H1 (cell line): ENCODE measurements at regions not wholly inside any gene's neighbourhood (a gene's known extent, or its start where the extent isn't known, plus 50 kb on each side); places are given as distances from the start of the nearest gene placed in this dataset.

Experiments used
- CTCF ChIA-PET: fragments of 300-600 bp; sonication (Branson Sonifier 250); formaldehyde crosslinking; loops from one replicate; lab custom pipeline; 2021; ENCODE audit not compliant: partially characterized antibody; lab: Charles Lee
- POLR2A ChIA-PET: fragments of 300-600 bp; sonication (Branson Sonifier 250); formaldehyde crosslinking; loops from one replicate; lab custom pipeline; 2021; ENCODE audit warnings: inconsistent platforms; ENCODE audit not compliant: partially characterized antibody; lab: Charles Lee
- DNase-seq, 2 experiments: peaks; one replicate each; pipeline versions ENCODE4 v3.0.0 to v3.0.0-alpha.2; 2010 to 2022; ENCODE audit warnings: low spot score in 2 of 2, low read depth in 1 of 2, mixed read lengths in 1 of 2
- FAIRE-seq: peaks from 2 replicates; lab custom pipeline; 2011; peaks lifted over from hg19 to GRCh38; lab: Jason Lieb, UNC
- H2AFZ ChIP-seq: 2 replicates; pipeline ENCODE4 v1.8.1; 2012; ENCODE audit warnings: low read length, inconsistent platforms
- H2AK5ac ChIP-seq: 2 replicates; pipeline ENCODE4 v1.6.1; 2013; ENCODE audit warnings: low read depth, low read length
- H2BK120ac ChIP-seq: replicated peaks from 2 replicates; pipeline ENCODE3; 2013; ENCODE audit warnings: low read depth, low read length, inconsistent platforms
- H2BK12ac ChIP-seq: 2 replicates; pipeline ENCODE4 v1.6.1; 2013; ENCODE audit warnings: low read depth, low read length
- H2BK15ac ChIP-seq: 2 replicates; pipeline ENCODE4 v1.6.1; 2013; ENCODE audit warnings: low read length
- H2BK20ac ChIP-seq: 2 replicates; pipeline ENCODE4 v1.6.1; 2013; ENCODE audit warnings: low read length
- H2BK5ac ChIP-seq: 2 replicates; pipeline ENCODE4 v1.6.1; 2013; ENCODE audit warnings: low read depth, low read length
- H3K14ac ChIP-seq: 2 replicates; pipeline ENCODE4 v1.6.1; 2013; ENCODE audit warnings: inconsistent platforms; ENCODE audit not compliant: insufficient read length
- H3K18ac ChIP-seq: 2 replicates; pipeline ENCODE4 v1.6.1; 2013; ENCODE audit warnings: low read length; ENCODE audit errors: extremely low read depth
- H3K23ac ChIP-seq: 2 replicates; pipeline ENCODE4 v1.6.1; 2013; ENCODE audit warnings: inconsistent platforms; ENCODE audit not compliant: insufficient read length
- H3K23me2 ChIP-seq: 2 replicates; pipeline ENCODE4 v1.6.1; 2013; ENCODE audit warnings: low read depth, low read length
- H3K27ac ChIP-seq: 2 replicates; pipeline ENCODE4 v1.6.1; 2011; ENCODE audit warnings: low read depth, low read length, inconsistent platforms
- H3K27me3 ChIP-seq, 4 experiments: replicated peaks in 1 of 4; 1 replicate in 1 of 4; 2 replicates in 3 of 4; pipeline versions ENCODE4 v1.6.1 to v1.8.1; 2011 to 2013; ENCODE audit warnings: low read length in 3 of 4, mild to moderate bottlenecking in 3 of 4, inconsistent platforms in 2 of 4, mixed read lengths in 2 of 4, moderate library complexity in 1 of 4; ENCODE audit not compliant: control insufficient read depth in 3 of 4, insufficient read depth in 3 of 4; ENCODE audit errors: extremely low read depth in 1 of 4
- H3K36me3 ChIP-seq, 4 experiments: 2 replicates each; pipeline versions ENCODE4 v1.6.1 to v1.8.1; 2011 to 2013; ENCODE audit warnings: mild to moderate bottlenecking in 4 of 4, low read length in 3 of 4, moderate library complexity in 2 of 4, control low read depth in 1 of 4, inconsistent platforms in 1 of 4; ENCODE audit not compliant: insufficient read depth in 4 of 4, control insufficient read depth in 2 of 4
- H3K4ac ChIP-seq: replicated peaks from 2 replicates; pipeline ENCODE3; 2013; ENCODE audit warnings: low read length, low read depth, mixed read lengths, inconsistent platforms; ENCODE audit not compliant: insufficient read length
- H3K4me1 ChIP-seq, 4 experiments: replicated peaks in 1 of 4; 1 replicate in 1 of 4; 2 replicates in 3 of 4; pipeline versions ENCODE4 v1.6.1 to v1.8.1; 2011 to 2013; ENCODE audit warnings: low read length in 3 of 4, inconsistent platforms in 2 of 4, mixed read lengths in 1 of 4; ENCODE audit not compliant: insufficient read depth in 4 of 4, control insufficient read depth in 3 of 4
- H3K4me2 ChIP-seq, 2 experiments: 2 replicates each; pipeline versions ENCODE4 v1.6.1 to v1.8.1; 2011 to 2013; ENCODE audit warnings: low read depth in 2 of 2, low read length in 2 of 2, control low read depth in 1 of 2, inconsistent platforms in 1 of 2, mild to moderate bottlenecking in 1 of 2; ENCODE audit not compliant: insufficient read depth in 1 of 2
- H3K4me3 ChIP-seq, 4 experiments: fragments of 200-600, 300-600 bp in 1 of 4; sonication (generic), shearing (Covaris generic), sonication (Bioruptor Twin) in 1 of 4; 2 replicates each; pipeline versions ENCODE4 v1.5.1 to v1.8.1; 2011 to 2016; ENCODE audit warnings: low read length in 4 of 4, low read depth in 3 of 4, control low read depth in 2 of 4, inconsistent platforms in 2 of 4, mild to moderate bottlenecking in 2 of 4, mixed read lengths in 1 of 4, moderate library complexity in 1 of 4; ENCODE audit not compliant: insufficient read depth in 2 of 4; ENCODE audit errors: extremely low read depth in 1 of 4
- H3K56ac ChIP-seq: replicated peaks from 2 replicates; pipeline ENCODE3; 2013; ENCODE audit warnings: low read depth, mild to moderate bottlenecking, mixed read lengths, low read length, inconsistent platforms; ENCODE audit not compliant: insufficient read length
- H3K79me1 ChIP-seq: 2 replicates; pipeline ENCODE4 v1.6.1; 2013; ENCODE audit warnings: low read depth, low read length, control low read depth
- H3K79me2 ChIP-seq, 2 experiments: 2 replicates each; pipeline versions ENCODE4 v1.6.1 to v1.8.1; 2012 to 2013; ENCODE audit warnings: low read length in 2 of 2, mild to moderate bottlenecking in 2 of 2, inconsistent platforms in 1 of 2; ENCODE audit not compliant: insufficient read depth in 2 of 2, control insufficient read depth in 1 of 2
- H3K9ac ChIP-seq, 4 experiments: replicated peaks in 1 of 4; 1 replicate in 1 of 4; 2 replicates in 3 of 4; pipeline versions ENCODE4 v1.6.1 to v1.8.1; 2011 to 2013; ENCODE audit warnings: low read depth in 3 of 4, low read length in 3 of 4, control low read depth in 2 of 4, mild to moderate bottlenecking in 2 of 4, moderate library complexity in 2 of 4, inconsistent platforms in 1 of 4; ENCODE audit errors: extremely low read depth in 1 of 4
- H3K9me3 ChIP-seq, 2 experiments: 2 replicates each; pipeline versions ENCODE4 v1.6.1 to v1.8.1; 2012 to 2013; ENCODE audit warnings: mild to moderate bottlenecking in 2 of 2, moderate library complexity in 2 of 2, control low read depth in 1 of 2, inconsistent platforms in 1 of 2, low read depth in 1 of 2, low read length in 1 of 2, mixed read lengths in 1 of 2; ENCODE audit not compliant: insufficient read depth in 2 of 2
- H4K20me1 ChIP-seq, 2 experiments: replicated peaks in 1 of 2; 2 replicates each; pipeline versions ENCODE3 to v1.8.1; 2011 to 2013; ENCODE audit warnings: inconsistent platforms in 2 of 2, low read length in 2 of 2, mild to moderate bottlenecking in 1 of 2; ENCODE audit not compliant: insufficient read depth in 2 of 2, control insufficient read depth in 1 of 2
- H4K5ac ChIP-seq: 2 replicates; pipeline ENCODE4 v1.6.1; 2013; ENCODE audit warnings: low read length, low read depth, mixed read lengths, inconsistent platforms; ENCODE audit not compliant: insufficient read length
- H4K8ac ChIP-seq: 2 replicates; pipeline ENCODE4 v1.8.0; 2013; ENCODE audit warnings: mild to moderate bottlenecking, moderate library complexity, low read length, inconsistent platforms; ENCODE audit not compliant: insufficient read depth; ENCODE audit errors: extremely low read depth
- H4K91ac ChIP-seq: replicated peaks from 2 replicates; pipeline ENCODE3; 2013; ENCODE audit warnings: low read length, mixed read lengths, inconsistent platforms; ENCODE audit not compliant: insufficient read length
- CREB1 ChIP-seq: IDR thresholded peaks from 2 replicates; pipeline ENCODE4 v1.6.1; 2012; ENCODE audit warnings: inconsistent platforms
- MAFK ChIP-seq: IDR thresholded peaks from 2 replicates; pipeline ENCODE4 v1.6.1; 2012; ENCODE audit warnings: low read depth, mild to moderate bottlenecking, improper control_type of control experiment, low read length
- SIN3A ChIP-seq, 2 experiments: IDR thresholded peaks in 1 of 2; conservative IDR thresholded peaks in 1 of 2; 2 replicates each; pipeline ENCODE4 v1.6.1; 2011 to 2012; ENCODE audit warnings: low read length in 2 of 2, improper control_type of control experiment in 1 of 2, low read depth in 1 of 2, mild to moderate bottlenecking in 1 of 2
- SRF ChIP-seq: IDR thresholded peaks from 2 replicates; pipeline ENCODE4 v1.6.1; 2011; ENCODE audit warnings: mild to moderate bottlenecking, low read depth, low read length, moderate library complexity
- WGBS, 2 experiments: shearing (Covaris generic) in 1 of 2; methylation state at CpG; one replicate each; pipeline versions ENCODE4 v1.1.6 to v1.1.7; 2013 to 2015; ENCODE audit warnings: low lambda C conversion rate in 2 of 2, mixed read lengths in 2 of 2, inconsistent platforms in 1 of 2, low coverage in 1 of 2, missing lambda C conversion rate in 1 of 2; ENCODE audit not compliant: insufficient replicate concordance in 2 of 2, insufficient coverage in 1 of 2, insufficient read length in 1 of 2; ENCODE audit errors: extremely low coverage in 1 of 2, missing lambda C conversion rate in 1 of 2; 5-methylcytosine and 5-hydroxymethylcytosine counted together
- TF ChIP-seq, protein P1 (sequence below): IDR thresholded peaks from 2 replicates; pipeline ENCODE4 v1.6.1; 2011; ENCODE audit warnings: low read depth, mild to moderate bottlenecking, low read length; ENCODE audit not compliant: insufficient read depth

DNA sequence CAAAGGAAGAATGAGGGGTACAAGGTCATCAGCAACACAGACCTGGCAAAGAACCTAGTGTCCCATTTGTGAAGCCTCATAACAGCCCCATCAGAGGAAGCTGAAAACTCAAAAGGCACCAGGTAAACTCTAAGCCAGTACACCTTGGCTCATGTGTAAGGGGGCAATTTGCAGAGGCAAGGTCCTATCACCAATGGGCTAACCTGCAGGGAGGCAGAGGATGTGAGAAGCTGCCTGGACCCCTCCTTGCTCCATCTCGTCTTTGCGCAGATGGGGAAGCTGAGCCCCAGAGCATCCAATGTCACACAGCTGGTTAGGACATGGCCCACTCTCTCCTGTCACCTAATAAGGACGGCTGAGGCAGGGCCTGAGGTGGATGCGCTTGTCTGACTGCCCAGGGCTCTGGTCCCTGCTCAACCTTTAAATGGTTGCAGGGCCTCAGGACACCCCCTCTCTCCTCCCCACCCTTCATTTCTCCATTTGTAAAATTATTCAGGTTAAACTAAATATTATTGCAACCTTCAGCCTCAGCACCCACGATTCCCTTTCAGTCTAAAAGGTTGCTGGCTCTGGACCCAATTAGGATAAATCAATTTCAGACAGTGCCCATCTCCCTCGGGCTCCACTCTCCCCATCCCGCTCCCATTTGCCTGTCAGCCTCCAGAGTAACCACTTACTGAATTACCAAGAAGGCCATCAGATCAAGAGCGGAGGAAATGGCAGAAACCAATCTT is 135.3 kb downstream of the OAT start:
- no peak overlapping the region for H3K4me3 ChIP-seq
- no peaks in the 10 kb centered on the region for H3K23me2 ChIP-seq
- no peak overlapping the region for H2AK5ac ChIP-seq
- no peaks in the 10 kb centered on the region; a peak in 1 of 7 replicates for H3K27me3 ChIP-seq
- 90% methylated on average over 8 of the region's 8 CpGs; no CpG with 5 or more reads in 1 of the 2 experiments for WGBS, 2 experiments
- H2BK20ac ChIP-seq, result no peak overlapping the region
- no peak overlapping the region for H2BK15ac ChIP-seq
- no peak overlapping the region for H3K9ac ChIP-seq
- no peak overlapping the region for H2BK5ac ChIP-seq
- H3K23ac ChIP-seq, result no peak overlapping the region
- POLR2A ChIA-PET, result no interaction called here
- H3K4ac ChIP-seq, result no peak overlapping the region
- no peak overlapping the region for H3K18ac ChIP-seq
- no peak overlapping the region for H3K14ac ChIP-seq
- H4K8ac ChIP-seq, result no peak overlapping the region
- DNase-seq (no peak), FAIRE-seq (no peak)
- CTCF ChIA-PET, result interaction anchor here (1.2 to 2.7 kb wide), 3 partner anchors 34 to 289 kb away, joined by 4 to 8 read pairs (median 4); no protein-coding TSS in a partner anchor
- H3K27ac ChIP-seq, result no peak overlapping the region
- no peaks in the 10 kb centered on the region for H3K36me3 ChIP-seq
- H3K79me1 ChIP-seq, result no peaks in the 10 kb centered on the region
- no peak overlapping the region for H3K56ac ChIP-seq
- H4K20me1 ChIP-seq, result no peaks in the 10 kb centered on the region
- H3K79me2 ChIP-seq, result no peaks in the 10 kb centered on the region
- H3K4me1 ChIP-seq, result no peaks in the 10 kb centered on the region
- no peak overlapping the region for H4K91ac ChIP-seq
- H3K4me2 ChIP-seq, result no peak overlapping the region
- H2BK120ac ChIP-seq, result no peak overlapping the region
- no peak overlapping the region for H2BK12ac ChIP-seq
- no peak overlapping the region for H4K5ac ChIP-seq
- H2AFZ ChIP-seq, result no peak overlapping the region
- peaks cover under 1 to 3% of the 10 kb centered on the region in 2 experiments; a peak in 2 of 4 replicates for H3K9me3 ChIP-seq
- TF ChIP-seq SIN3A (conservative IDR thresholded peaks at IDR 0.05 in 1 of 2, IDR thresholded peaks at IDR 0.05 in 1 of 2; ENCODE audit: low read depth in 1 of 2, low read length in 2 of 2) (no peak), CREB1 (no peak), SRF (no peak), MAFK (no peak)
- TF ChIP-seq, protein P1, sequence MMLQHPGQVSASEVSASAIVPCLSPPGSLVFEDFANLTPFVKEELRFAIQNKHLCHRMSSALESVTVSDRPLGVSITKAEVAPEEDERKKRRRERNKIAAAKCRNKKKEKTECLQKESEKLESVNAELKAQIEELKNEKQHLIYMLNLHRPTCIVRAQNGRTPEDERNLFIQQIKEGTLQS, result no peak
